AG09309 (cell line): ENCODE measurements at regions not wholly inside any gene's neighbourhood (a gene's known extent, or its start where the extent isn't known, plus 50 kb on each side); places are given as distances from the start of the nearest gene placed in this dataset.

Source experiments
- DNase-seq: peaks from one replicate; pipeline ENCODE4 v3.0.0-alpha.2; 2010; ENCODE audit warnings: low read depth
- H3K4me3 ChIP-seq: 2 replicates; pipeline ENCODE4 v1.5.1; 2011; ENCODE audit warnings: mild to moderate bottlenecking, low read depth, low read length, moderate library complexity; ENCODE audit not compliant: control insufficient read depth
- TF ChIP-seq, protein P1 (sequence below): IDR thresholded peaks from 2 replicates; pipeline ENCODE4 v1.5.1; 2011; ENCODE audit warnings: mild to moderate bottlenecking, low read depth, low read length, inconsistent platforms; ENCODE audit not compliant: insufficient read depth, control insufficient read depth; ENCODE audit errors: missing control alignments

DNA sequence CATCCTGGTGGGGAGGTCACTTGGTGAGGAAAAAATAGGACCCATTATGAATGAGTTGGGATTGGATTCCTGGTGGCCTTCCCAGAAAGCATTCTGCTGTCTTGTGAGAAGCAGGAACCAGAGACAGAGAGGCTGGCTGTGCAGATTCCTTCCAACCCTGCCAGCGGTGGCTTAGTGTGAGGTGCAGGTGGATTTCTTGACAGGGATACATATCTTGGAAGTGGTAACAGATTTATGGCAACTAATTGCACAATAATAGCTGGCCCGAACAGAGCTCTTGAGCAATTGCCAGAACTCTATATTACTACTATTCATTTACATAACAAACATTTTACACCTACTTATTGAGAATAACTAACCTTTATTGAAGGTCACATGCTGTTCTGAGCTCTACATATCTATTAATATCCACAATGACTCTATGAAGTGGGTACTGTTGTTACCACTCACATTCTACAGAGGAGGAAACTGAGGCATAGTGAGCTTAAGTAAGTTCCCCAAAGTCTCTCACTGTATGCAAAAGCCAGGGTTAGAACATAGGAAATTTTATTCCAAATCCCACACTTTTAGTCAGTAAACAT lies 173.9 kb upstream of the SERP2 start:
- no peak for DNase-seq
- TF ChIP-seq, protein P1, sequence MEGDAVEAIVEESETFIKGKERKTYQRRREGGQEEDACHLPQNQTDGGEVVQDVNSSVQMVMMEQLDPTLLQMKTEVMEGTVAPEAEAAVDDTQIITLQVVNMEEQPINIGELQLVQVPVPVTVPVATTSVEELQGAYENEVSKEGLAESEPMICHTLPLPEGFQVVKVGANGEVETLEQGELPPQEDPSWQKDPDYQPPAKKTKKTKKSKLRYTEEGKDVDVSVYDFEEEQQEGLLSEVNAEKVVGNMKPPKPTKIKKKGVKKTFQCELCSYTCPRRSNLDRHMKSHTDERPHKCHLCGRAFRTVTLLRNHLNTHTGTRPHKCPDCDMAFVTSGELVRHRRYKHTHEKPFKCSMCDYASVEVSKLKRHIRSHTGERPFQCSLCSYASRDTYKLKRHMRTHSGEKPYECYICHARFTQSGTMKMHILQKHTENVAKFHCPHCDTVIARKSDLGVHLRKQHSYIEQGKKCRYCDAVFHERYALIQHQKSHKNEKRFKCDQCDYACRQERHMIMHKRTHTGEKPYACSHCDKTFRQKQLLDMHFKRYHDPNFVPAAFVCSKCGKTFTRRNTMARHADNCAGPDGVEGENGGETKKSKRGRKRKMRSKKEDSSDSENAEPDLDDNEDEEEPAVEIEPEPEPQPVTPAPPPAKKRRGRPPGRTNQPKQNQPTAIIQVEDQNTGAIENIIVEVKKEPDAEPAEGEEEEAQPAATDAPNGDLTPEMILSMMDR = no peak

GRCh38 chr13:44206434-44206833 lies 167.2 kb upstream of the SERP2 start:
- DNase-seq = no peak
- H3K4me3 ChIP-seq = no peak overlapping the region
- TF ChIP-seq, protein P1 = no peak

More for the DNA sequence above, 173.9 kb upstream of the SERP2 start:
- no peak overlapping the region for H3K4me3 ChIP-seq

DNA sequence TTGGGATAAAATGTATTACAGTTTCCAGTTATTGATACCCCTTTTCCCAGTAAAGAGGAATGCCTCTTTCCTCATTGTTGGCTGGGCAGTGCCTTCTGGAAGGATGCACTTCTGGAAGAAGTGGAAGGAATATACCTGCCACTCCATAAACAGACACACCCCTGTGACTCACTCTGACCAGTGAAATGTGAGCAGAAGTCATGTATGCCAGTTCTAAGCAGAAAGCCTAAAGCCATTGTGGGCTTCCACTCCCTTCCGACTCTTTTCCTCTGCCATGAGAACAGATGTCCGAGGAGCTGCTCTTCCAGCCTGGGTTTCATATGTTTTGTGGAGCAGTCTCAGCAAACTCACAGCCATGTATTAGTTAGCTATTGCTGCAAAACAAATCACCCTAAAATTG lies 166.1 kb upstream of the SERP2 start:
- no peak for DNase-seq
- TF ChIP-seq, protein P1 = no peak
- H3K4me3 ChIP-seq = no peak overlapping the region

- no peak overlapping the region for H3K4me3 ChIP-seq
- TF ChIP-seq, protein P1 = no peak
- DNase-seq = no peak
Measured at GRCh38 chr13:44210525-44210924, 163.1 kb upstream of the SERP2 start.

DNA sequence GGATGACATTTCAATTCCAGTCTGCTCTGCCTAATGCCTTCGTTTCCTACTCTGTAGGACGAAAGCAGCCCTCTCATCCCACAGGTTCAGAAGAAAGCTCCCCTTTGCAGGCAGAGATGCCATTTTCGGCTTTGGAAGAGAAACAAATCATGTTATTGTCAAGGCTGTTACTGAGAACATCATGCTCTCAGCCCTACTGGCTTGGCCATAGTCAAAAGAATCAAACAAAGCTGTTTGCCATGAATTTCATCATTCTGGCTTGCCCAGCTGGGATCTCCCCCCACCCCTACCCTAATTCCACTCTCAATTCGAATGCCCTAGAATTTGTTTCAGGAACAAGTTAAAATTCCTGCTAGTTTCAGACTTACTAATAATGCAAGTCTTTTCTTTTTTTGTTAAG lies 162.3 kb upstream of the SERP2 start:
- no peak for DNase-seq
- TF ChIP-seq, protein P1 = no peak
- no peak overlapping the region for H3K4me3 ChIP-seq

DNA sequence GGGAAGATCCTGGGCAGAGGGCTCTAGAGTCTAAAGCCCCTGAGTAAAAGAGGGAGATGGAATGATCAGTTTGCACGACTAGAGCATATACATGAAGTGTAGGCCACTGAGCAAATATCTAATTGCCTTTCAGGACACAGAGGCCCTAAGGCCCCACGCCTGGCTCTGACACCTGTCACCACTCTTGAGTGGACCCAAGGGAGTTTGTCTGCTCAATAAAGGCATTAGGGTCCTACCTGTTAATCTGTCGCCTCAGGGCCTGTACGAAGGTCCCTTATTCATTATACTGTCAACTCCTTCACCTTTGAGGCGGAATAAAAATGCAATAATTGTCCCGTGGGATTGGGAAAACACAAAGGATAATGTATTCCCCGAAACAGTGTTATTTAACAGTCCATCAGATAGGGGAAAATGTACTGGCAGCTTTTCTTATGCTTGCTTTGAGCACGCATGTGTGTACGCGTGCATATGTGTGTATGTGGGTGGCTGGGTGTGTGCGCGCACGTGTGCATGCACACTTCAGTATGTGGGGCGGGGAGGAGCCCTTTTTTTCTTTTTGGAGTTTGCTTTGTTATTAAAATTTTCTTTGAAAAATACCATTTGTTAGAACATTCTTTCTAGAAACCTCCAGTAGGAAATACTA lies 161.8 kb upstream of the SERP2 start:
- TF ChIP-seq, protein P1 = no peak
- no peak overlapping the region for H3K4me3 ChIP-seq
- no peak for DNase-seq
